ENCODE measurements at regions not wholly inside any gene's neighbourhood (a gene's known extent, or its start where the extent isn't known, plus 50 kb on each side); places are given as distances from the start of the nearest gene placed in this dataset.

DNA sequence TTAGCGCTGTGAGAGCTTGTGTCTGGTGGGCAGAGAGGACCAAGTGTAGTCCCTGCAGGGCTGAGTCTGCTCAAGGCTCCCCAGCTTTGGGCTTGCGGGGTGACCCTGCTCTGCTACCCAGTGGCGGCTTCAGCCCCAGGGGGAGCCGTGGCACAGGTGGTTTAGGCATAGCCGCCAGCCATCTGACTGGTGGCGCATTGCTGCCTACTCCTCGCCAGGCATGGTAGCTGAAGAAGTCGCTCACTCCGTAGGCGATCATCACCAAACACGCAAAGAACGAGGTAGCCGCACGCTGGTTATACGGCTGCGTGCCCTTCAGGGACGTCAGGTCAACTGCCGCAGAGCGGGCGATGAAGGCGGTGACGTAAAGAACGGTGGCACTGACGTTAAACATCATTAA lies 180.7 kb upstream of the DIPK2B start:
- in situ Hi-C loops (cut with MboI; ENCODE audit: low sequenced_read_pairs) = no loop called here

More for the DNA sequence above, 180.7 kb upstream of the DIPK2B start:
- Histone ChIP-seq H2AFZ (replicated peaks; ENCODE audit: low read length, poor library complexity) (no peak overlapping the region), H3K27me3 (ENCODE audit: control insufficient read depth, insufficient read depth, low read length) (peaks cover 2% of the 10 kb centered on the region), H4K91ac (ENCODE audit: insufficient read depth, low read depth, low read length) (no peak overlapping the region), H4K20me1 (ENCODE audit: insufficient read depth, low read length) (no peaks in the 10 kb centered on the region), H3K4ac (ENCODE audit: low read depth, low read length) (no peak overlapping the region), H3K4me2 (ENCODE audit: low read depth, low read length) (no peak overlapping the region), H2AK5ac (ENCODE audit: low read depth, low read length) (no peak overlapping the region), H2AK9ac (replicated peaks; ENCODE audit: low read depth, low read length, poor library complexity) (no peak overlapping the region), H3K27ac (ENCODE audit: insufficient read depth, low read length) (no peak overlapping the region), H3K9me3 (ENCODE audit: control insufficient read depth, insufficient read depth, low read length) (peaks cover 4% of the 10 kb centered on the region; the same call in 1 of the 2 replicates), H3K9me1 (ENCODE audit: insufficient read depth, low read length) (no peaks in the 10 kb centered on the region), H3K9ac (ENCODE audit: low read depth, low read length) (no peak overlapping the region), H2BK20ac (ENCODE audit: low read depth, low read length) (no peak overlapping the region), H2BK5ac (ENCODE audit: low read depth, low read length, poor library complexity, severe bottlenecking) (no peak overlapping the region), H3K36me3 (ENCODE audit: control insufficient read depth, insufficient read depth, low read length) (no peaks in the 10 kb centered on the region), H2BK120ac (ENCODE audit: low read depth, low read length) (no peak overlapping the region), H3K18ac (ENCODE audit: low read depth, low read length) (no peak overlapping the region), H3K4me3 (ENCODE audit: insufficient read depth, low read depth, low read length) (no peak overlapping the region), H3K23ac (ENCODE audit: low read depth, low read length) (no peak overlapping the region), H4K5ac (ENCODE audit: low read depth, low read length) (no peak overlapping the region), H3K56ac (ENCODE audit: extremely low read depth, insufficient read depth, low read length) (no peak overlapping the region), H3K4me1 (ENCODE audit: control insufficient read depth, insufficient read depth, low read length) (peaks cover 2% of the 10 kb centered on the region), H2BK15ac (ENCODE audit: low read depth, low read length) (no peak overlapping the region), H3K79me1 (ENCODE audit: low read depth in 1 of 2, low read length in 2 of 2) (no peaks in the 10 kb centered on the region), H3K14ac (replicated peaks; ENCODE audit: low read depth, low read length) (no peak overlapping the region), H4K8ac (ENCODE audit: low read depth in 2 of 2, low read length in 2 of 2) (no peak overlapping the region)
- ChIA-PET CTCF (no interaction called here), POLR2A (ENCODE audit: unreplicated experiment) (interaction anchor here (0.6 kb wide), 1 partner anchor 997 kb away, joined by 13 read pairs; no protein-coding TSS in a partner anchor)
- whole genome bisulfite sequencing, 2 experiments (ENCODE audit: extremely low coverage in 2 of 2, insufficient read length in 1 of 2) = 88% methylated on average over 10 of the region's 24 CpGs; no CpG with 5 or more reads in 1 of the 2 experiments
- dilution Hi-C loops (cut with HindIII; ENCODE audit: low sequenced_read_pairs, unreplicated experiment) = no loop called here
- DNase-seq (no peak), ATAC-seq (ENCODE audit: low read depth) (no peak)
- intact Hi-C loops (cut with micrococcal nuclease) = no loop called here
- no peak for TF ChIP-seq MAFK (IDR thresholded peaks at IDR 0.05; ENCODE audit: low read depth, low read length)
- no peak for TF ChIP-seq POLR2A (IDR thresholded peaks at IDR 0.05; ENCODE audit: low read depth, low read length)
- TF ChIP-seq FOS (IDR thresholded peaks at IDR 0.05; ENCODE audit: low read depth, low read length) = no peak
- TF ChIP-seq MXI1 (IDR thresholded peaks at IDR 0.05; ENCODE audit: borderline replicate concordance, low read depth, low read length) = no peak
- no peak for TF ChIP-seq CEBPB (IDR thresholded peaks at IDR 0.05; ENCODE audit: low read depth, low read length)
- no peak for TF ChIP-seq BHLHE40 (IDR thresholded peaks at IDR 0.05; ENCODE audit: low read depth, low read length)
- TF ChIP-seq USF2 (IDR thresholded peaks at IDR 0.05; ENCODE audit: low read depth, low read length) = no peak
- TF ChIP-seq RCOR1 (IDR thresholded peaks at IDR 0.05; ENCODE audit: insufficient replicate concordance, low read length) = no peak
- no peak for TF ChIP-seq SMC3 (IDR thresholded peaks at IDR 0.05; ENCODE audit: low read depth, low read length)
- no peak for TF ChIP-seq NFE2L2 (IDR thresholded peaks at IDR 0.05; ENCODE audit: low read depth, low read length)
- no peak for TF ChIP-seq CHD1 (IDR thresholded peaks at IDR 0.05; ENCODE audit: low read depth, low read length)
- no peak for TF ChIP-seq ELK1 (IDR thresholded peaks at IDR 0.05; ENCODE audit: borderline replicate concordance, low read depth, low read length)
- TF ChIP-seq MAZ (IDR thresholded peaks at IDR 0.05; ENCODE audit: borderline replicate concordance, low read depth, low read length) = no peak
- no peak for TF ChIP-seq RFX5 (IDR thresholded peaks at IDR 0.05; ENCODE audit: low read depth, low read length)
- no peak for TF ChIP-seq RAD21 (IDR thresholded peaks at IDR 0.05; ENCODE audit: low read length)
- TF ChIP-seq, protein P1, sequence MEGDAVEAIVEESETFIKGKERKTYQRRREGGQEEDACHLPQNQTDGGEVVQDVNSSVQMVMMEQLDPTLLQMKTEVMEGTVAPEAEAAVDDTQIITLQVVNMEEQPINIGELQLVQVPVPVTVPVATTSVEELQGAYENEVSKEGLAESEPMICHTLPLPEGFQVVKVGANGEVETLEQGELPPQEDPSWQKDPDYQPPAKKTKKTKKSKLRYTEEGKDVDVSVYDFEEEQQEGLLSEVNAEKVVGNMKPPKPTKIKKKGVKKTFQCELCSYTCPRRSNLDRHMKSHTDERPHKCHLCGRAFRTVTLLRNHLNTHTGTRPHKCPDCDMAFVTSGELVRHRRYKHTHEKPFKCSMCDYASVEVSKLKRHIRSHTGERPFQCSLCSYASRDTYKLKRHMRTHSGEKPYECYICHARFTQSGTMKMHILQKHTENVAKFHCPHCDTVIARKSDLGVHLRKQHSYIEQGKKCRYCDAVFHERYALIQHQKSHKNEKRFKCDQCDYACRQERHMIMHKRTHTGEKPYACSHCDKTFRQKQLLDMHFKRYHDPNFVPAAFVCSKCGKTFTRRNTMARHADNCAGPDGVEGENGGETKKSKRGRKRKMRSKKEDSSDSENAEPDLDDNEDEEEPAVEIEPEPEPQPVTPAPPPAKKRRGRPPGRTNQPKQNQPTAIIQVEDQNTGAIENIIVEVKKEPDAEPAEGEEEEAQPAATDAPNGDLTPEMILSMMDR (conservative IDR thresholded peaks at IDR 0.05; ENCODE audit: low read depth, low read length) = no peak
- BruUV-seq (replicated peaks) = no TSS peak

All from IMR-90 (cell line).